ENCODE measurements at regions not wholly inside any gene's neighbourhood (a gene's known extent, or its start where the extent isn't known, plus 50 kb on each side); places are given as distances from the start of the nearest gene placed in this dataset.
"Not testable (repeated sequence)": the region's sequence is repeated elsewhere in the genome, so short reads cannot be mapped to it uniquely, and the experiment has no call there.

GRCh38 chr2:7167801-7168411, 250.7 kb downstream of the RNF144A start:
- no peak overlapping the region for H4K91ac ChIP-seq (ENCODE audit: low read depth, low read length)
- no peaks in the 10 kb centered on the region for H3K27me3 ChIP-seq (ENCODE audit: insufficient read depth, low read length)
- WGBS (ENCODE audit: extremely low coverage, insufficient coverage, insufficient read length), result no CpG with 5 or more reads among the region's 6 CpGs
- H3K27ac ChIP-seq (ENCODE audit: low read depth, low read length), result no peak overlapping the region
- no peak for DNase-seq
- no peak overlapping the region for H2AK5ac ChIP-seq (ENCODE audit: low read length)
- H3K4me2 ChIP-seq (ENCODE audit: low read length), result no peak overlapping the region
- H3K4me3 ChIP-seq (ENCODE audit: low read depth, low read length), result no peak overlapping the region
- no peak overlapping the region for H3K23ac ChIP-seq (ENCODE audit: low read length)
- no peaks in the 10 kb centered on the region for H3K9me3 ChIP-seq (ENCODE audit: insufficient read depth, low read depth, low read length)
- no peak overlapping the region for H4K8ac ChIP-seq (ENCODE audit: low read depth, low read length)
- H2AFZ ChIP-seq (ENCODE audit: insufficient read depth, low read length, poor library complexity), result no peak overlapping the region
- no peak overlapping the region for H3K14ac ChIP-seq (ENCODE audit: low read length)
- H2BK120ac ChIP-seq (ENCODE audit: insufficient read depth, low read length, poor library complexity), result no peak overlapping the region
- no peak overlapping the region for H3K9ac ChIP-seq (ENCODE audit: low read length)
- no peaks in the 10 kb centered on the region for H3K79me2 ChIP-seq (ENCODE audit: control insufficient read depth, insufficient read depth, low read length, poor library complexity)
- no peaks in the 10 kb centered on the region for H3K4me1 ChIP-seq (ENCODE audit: control insufficient read depth in 1 of 2, insufficient read depth in 2 of 2, low read length in 2 of 2)
- H3K4ac ChIP-seq (ENCODE audit: low read depth, low read length), result no peak overlapping the region
- H2BK5ac ChIP-seq (ENCODE audit: low read depth, low read length, poor library complexity), result no peak overlapping the region
- no peaks in the 10 kb centered on the region for H3K79me1 ChIP-seq (ENCODE audit: low read length)
- no peak overlapping the region for H2BK12ac ChIP-seq (ENCODE audit: low read length)
- no peak overlapping the region for H3K18ac ChIP-seq (ENCODE audit: low read length)
- H4K12ac ChIP-seq (ENCODE audit: low read depth, low read length), result no peak overlapping the region
- no peaks in the 10 kb centered on the region for H3K36me3 ChIP-seq (ENCODE audit: control insufficient read depth in 1 of 2, insufficient read depth in 2 of 2, low read length in 2 of 2)

DNA sequence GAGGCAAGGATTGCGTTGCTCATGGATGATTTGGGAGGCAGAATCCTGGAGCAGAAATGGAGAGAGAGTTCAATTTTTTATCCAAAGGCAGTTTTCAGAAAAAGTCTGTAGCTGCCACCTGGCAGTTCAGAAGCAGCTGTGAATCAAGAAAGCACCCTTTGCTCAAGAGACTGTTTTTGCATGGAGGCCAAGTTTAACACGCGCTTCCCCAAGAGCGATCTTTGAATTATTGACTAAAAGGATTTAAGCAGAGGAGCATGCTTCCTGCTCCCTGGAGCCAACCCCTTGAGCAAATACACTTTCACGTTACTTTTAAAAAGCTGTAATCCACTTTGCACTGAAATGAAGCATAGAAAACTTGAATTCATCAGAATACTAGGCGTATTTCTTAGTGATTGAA, 252.4 kb downstream of the RNF144A start:
- Histone ChIP-seq H3K4ac (ENCODE audit: low read depth, low read length) (no peak overlapping the region), H4K8ac (ENCODE audit: low read depth, low read length) (no peak overlapping the region), H3K14ac (ENCODE audit: low read length) (no peak overlapping the region), H3K27me3 (ENCODE audit: insufficient read depth, low read length) (no peaks in the 10 kb centered on the region), H2BK120ac (ENCODE audit: insufficient read depth, low read length, poor library complexity) (no peak overlapping the region), H2BK5ac (ENCODE audit: low read depth, low read length, poor library complexity) (no peak overlapping the region), H3K23ac (ENCODE audit: low read length) (no peak overlapping the region), H3K4me2 (ENCODE audit: low read length) (no peak overlapping the region), H2AFZ (ENCODE audit: insufficient read depth, low read length, poor library complexity) (no peak overlapping the region), H3K36me3 (ENCODE audit: control insufficient read depth in 1 of 2, insufficient read depth in 2 of 2, low read length in 2 of 2) (no peaks in the 10 kb centered on the region), H3K4me1 (ENCODE audit: control insufficient read depth in 1 of 2, insufficient read depth in 2 of 2, low read length in 2 of 2) (no peaks in the 10 kb centered on the region), H3K79me1 (ENCODE audit: low read length) (no peaks in the 10 kb centered on the region), H4K91ac (ENCODE audit: low read depth, low read length) (no peak overlapping the region), H3K18ac (ENCODE audit: low read length) (no peak overlapping the region), H3K9ac (ENCODE audit: low read length) (no peak overlapping the region), H4K12ac (ENCODE audit: low read depth, low read length) (no peak overlapping the region), H3K79me2 (ENCODE audit: control insufficient read depth, insufficient read depth, low read length, poor library complexity) (no peaks in the 10 kb centered on the region), H3K9me3 (ENCODE audit: insufficient read depth, low read depth, low read length) (no peaks in the 10 kb centered on the region), H3K27ac (ENCODE audit: low read depth, low read length) (no peak overlapping the region), H2BK12ac (ENCODE audit: low read length) (no peak overlapping the region), H2AK5ac (ENCODE audit: low read length) (no peak overlapping the region), H3K4me3 (ENCODE audit: low read depth, low read length) (no peak overlapping the region)
- no CpG with 5 or more reads among the region's 6 CpGs for WGBS (ENCODE audit: extremely low coverage, insufficient coverage, insufficient read length)
- no peak for DNase-seq

DNA sequence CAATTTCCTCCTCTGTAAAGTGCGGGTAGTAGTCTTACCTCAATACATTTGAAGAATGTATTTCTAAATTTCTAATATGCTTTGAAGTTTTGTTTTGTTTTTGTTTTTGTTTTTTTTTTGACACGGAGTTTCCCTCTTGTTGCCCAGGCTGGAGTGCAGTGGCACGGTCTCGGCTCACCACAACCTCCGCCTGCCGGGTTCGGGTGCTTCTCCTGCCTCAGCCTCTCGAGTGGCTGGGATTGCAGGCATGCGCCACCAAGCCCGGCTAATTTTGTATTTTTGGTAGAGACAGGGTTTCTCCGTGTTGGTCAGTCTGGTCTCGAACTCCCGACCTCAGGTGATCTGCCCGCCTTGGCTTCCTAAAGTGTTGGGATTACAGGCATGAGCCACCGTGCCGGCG, 261.8 kb downstream of the RNF144A start:
- not testable (repeated sequence) for DNase-seq; H3K79me2 ChIP-seq (ENCODE audit: control insufficient read depth, insufficient read depth, low read length, poor library complexity); H3K27me3 ChIP-seq (ENCODE audit: insufficient read depth, low read length); H2BK5ac ChIP-seq (ENCODE audit: low read depth, low read length, poor library complexity); H2AK5ac ChIP-seq (ENCODE audit: low read length); H4K12ac ChIP-seq (ENCODE audit: low read depth, low read length); H3K23ac ChIP-seq (ENCODE audit: low read length); H2BK12ac ChIP-seq (ENCODE audit: low read length); H2BK120ac ChIP-seq (ENCODE audit: insufficient read depth, low read length, poor library complexity); H3K27ac ChIP-seq (ENCODE audit: low read depth, low read length); H3K4ac ChIP-seq (ENCODE audit: low read depth, low read length); H3K4me2 ChIP-seq (ENCODE audit: low read length); H3K79me1 ChIP-seq (ENCODE audit: low read length); H3K9ac ChIP-seq (ENCODE audit: low read length); H3K4me1 ChIP-seq (ENCODE audit: control insufficient read depth in 1 of 2, insufficient read depth in 2 of 2, low read length in 2 of 2); H3K4me3 ChIP-seq (ENCODE audit: low read depth, low read length); H2AFZ ChIP-seq (ENCODE audit: insufficient read depth, low read length, poor library complexity); H3K14ac ChIP-seq (ENCODE audit: low read length); H3K36me3 ChIP-seq (ENCODE audit: control insufficient read depth in 1 of 2, insufficient read depth in 2 of 2, low read length in 2 of 2); H4K8ac ChIP-seq (ENCODE audit: low read depth, low read length); H3K9me3 ChIP-seq (ENCODE audit: insufficient read depth, low read depth, low read length); H4K91ac ChIP-seq (ENCODE audit: low read depth, low read length); H3K18ac ChIP-seq (ENCODE audit: low read length)
- no CpG with 5 or more reads among the region's 17 CpGs for WGBS (ENCODE audit: extremely low coverage, insufficient coverage, insufficient read length)

DNA sequence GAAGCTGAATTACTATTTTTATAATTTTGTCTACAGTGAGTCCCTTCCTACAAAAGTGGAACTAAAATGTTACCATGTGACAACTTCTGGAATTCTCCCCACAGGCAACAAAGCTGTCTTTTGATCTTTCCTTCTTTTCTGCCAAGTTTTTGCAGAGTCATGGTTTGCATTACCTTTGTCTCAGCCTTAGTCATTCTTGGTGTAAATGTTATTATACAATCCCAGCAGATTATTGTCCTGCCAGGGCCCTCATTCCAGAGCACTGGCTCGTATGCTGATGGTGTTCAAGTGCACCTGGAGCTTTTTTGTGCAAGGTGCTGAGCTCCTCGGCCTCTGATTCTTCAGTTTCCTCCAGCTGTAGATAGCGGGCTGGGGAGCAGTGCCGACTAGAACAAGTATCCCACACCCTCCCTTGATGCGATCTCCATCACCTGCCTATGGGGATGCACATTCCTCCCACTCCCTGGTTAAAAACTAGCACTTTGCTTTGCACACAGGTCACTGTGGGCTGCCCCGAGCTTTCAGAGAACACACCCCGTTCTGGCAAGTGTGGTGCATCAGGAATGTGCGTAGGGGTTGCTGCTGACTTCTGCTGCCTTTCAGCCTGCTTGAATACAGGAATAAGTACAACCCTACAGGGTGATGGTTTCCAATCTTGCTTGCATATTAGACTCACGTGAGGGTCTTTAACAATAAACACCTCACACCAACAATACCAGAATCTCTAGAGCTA, 263.6 kb downstream of the RNF144A start:
- H3K27me3 ChIP-seq (ENCODE audit: insufficient read depth, low read length), result no peaks in the 10 kb centered on the region

More for the DNA sequence above, 263.6 kb downstream of the RNF144A start:
- no peaks in the 10 kb centered on the region for H3K79me2 ChIP-seq (ENCODE audit: control insufficient read depth, insufficient read depth, low read length, poor library complexity)
- no peak overlapping the region for H2BK5ac ChIP-seq (ENCODE audit: low read depth, low read length, poor library complexity)
- H2AFZ ChIP-seq (ENCODE audit: insufficient read depth, low read length, poor library complexity), result no peak overlapping the region
- H3K18ac ChIP-seq (ENCODE audit: low read length), result no peak overlapping the region
- H2AK5ac ChIP-seq (ENCODE audit: low read length), result no peak overlapping the region
- H3K4ac ChIP-seq (ENCODE audit: low read depth, low read length), result no peak overlapping the region
- H4K91ac ChIP-seq (ENCODE audit: low read depth, low read length), result no peak overlapping the region
- no peaks in the 10 kb centered on the region for H3K9me3 ChIP-seq (ENCODE audit: insufficient read depth, low read depth, low read length)
- H3K4me3 ChIP-seq (ENCODE audit: low read depth, low read length), result no peak overlapping the region
- no peak overlapping the region for H3K14ac ChIP-seq (ENCODE audit: low read length)
- no peak overlapping the region for H3K23ac ChIP-seq (ENCODE audit: low read length)
- no peak overlapping the region for H2BK12ac ChIP-seq (ENCODE audit: low read length)
- WGBS (ENCODE audit: extremely low coverage, insufficient coverage, insufficient read length), result no CpG with 5 or more reads among the region's 9 CpGs
- no peak overlapping the region for H4K8ac ChIP-seq (ENCODE audit: low read depth, low read length)
- peaks cover 4% of the 10 kb centered on the region in 2 experiments for H3K4me1 ChIP-seq (ENCODE audit: control insufficient read depth in 1 of 2, insufficient read depth in 2 of 2, low read length in 2 of 2)
- no peak overlapping the region for H3K9ac ChIP-seq (ENCODE audit: low read length)
- no peak overlapping the region for H2BK120ac ChIP-seq (ENCODE audit: insufficient read depth, low read length, poor library complexity)
- no peaks in the 10 kb centered on the region for H3K36me3 ChIP-seq (ENCODE audit: control insufficient read depth in 1 of 2, insufficient read depth in 2 of 2, low read length in 2 of 2)
- no peaks in the 10 kb centered on the region for H3K79me1 ChIP-seq (ENCODE audit: low read length)
- H3K27ac ChIP-seq (ENCODE audit: low read depth, low read length), result no peak overlapping the region
- DNase-seq, result peak in 1 of 2 donors; percentile 53
- no peak overlapping the region for H3K4me2 ChIP-seq (ENCODE audit: low read length)
- H4K12ac ChIP-seq (ENCODE audit: low read depth, low read length), result no peak overlapping the region

All from trophoblast cell (in vitro differentiated cells and primary cell).